Hematopoietic multipotent progenitor cell treated with erythropoietin and hydrocortisone succinate and interleukin-3 and kit ligand, for 4 days (in vitro differentiated cells): ENCODE measurements at regions not wholly inside any gene's neighbourhood (a gene's known extent, or its start where the extent isn't known, plus 50 kb on each side); places are given as distances from the start of the nearest gene placed in this dataset.

Source experiments
- DNase-seq: peaks from one replicate; pipeline ENCODE4 v3.0.0-alpha.2; 2015

DNA sequence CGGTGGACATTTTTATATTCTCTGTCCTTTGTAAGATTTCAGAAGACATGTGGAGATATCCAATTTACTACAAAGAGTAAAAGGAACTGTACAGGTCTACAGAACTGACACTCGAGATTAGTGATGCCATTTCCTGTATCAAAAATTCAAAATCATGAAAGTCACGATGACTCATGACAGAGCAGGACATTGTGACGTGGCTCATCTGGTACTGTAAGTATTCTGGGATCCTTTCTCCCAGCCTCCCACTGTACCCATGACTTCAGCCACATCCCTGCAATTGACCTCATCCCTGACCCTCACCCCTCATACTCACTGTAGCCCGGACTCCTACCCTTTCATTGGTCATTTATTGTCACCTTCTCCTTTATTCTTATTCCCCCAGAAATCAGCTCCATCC is 736.5 kb downstream of the EPHA4 start:
- DNase-seq, result no peak

DNA sequence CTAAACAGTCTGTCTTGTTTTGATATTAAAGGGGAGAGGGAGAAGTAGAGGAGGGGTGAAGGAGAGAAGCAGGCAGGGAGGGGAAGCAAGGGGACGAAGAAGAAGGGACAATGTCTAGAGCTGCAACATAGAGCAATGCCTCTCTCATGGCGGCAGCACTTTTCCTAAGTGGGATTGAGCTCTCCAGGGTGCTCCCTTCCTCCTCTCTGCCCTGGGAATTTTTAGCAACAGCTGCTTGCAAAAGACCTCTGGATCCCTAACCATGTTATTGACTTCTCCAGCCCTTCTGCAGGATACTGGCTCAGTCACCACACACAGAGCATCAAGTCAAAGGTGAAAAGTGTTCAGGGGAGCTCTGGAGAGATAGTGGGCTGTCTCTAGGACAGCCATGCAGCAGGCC is 734.9 kb downstream of the EPHA4 start:
- no peak for DNase-seq

DNA sequence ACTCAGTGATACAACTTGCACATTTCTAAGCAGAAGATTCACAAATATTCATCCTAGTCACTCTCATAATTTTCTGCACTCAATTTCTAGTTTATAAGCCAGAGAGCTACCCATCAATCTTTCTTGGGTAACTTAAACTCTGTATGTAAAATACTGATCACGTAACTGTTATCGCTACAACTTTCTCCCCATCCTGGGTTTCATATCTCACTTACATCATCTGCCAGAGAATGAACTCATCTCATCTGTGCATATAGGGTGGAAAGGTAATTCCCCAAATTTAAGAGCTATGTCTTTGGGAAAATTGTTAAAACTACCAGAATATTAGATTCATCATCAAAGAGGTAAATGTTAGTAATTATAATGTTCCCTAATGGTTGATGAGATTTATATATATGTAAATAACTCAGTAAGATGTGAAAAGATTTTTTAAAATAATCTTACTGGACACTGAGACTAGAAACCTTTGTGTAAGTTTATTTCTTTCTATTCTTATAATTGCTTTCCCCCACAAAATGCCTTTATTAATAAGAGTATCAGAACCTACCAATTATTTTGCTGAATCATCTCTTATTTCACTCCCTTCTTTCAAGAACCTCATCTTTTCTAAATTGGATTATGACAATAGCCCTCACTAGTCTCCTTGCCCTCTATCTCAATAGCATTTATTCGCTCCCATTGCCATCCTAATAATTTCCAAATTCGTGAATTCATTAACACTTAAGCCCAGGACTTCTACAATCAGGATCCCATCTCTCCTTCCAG is 729.0 kb downstream of the EPHA4 start:
- DNase-seq, result no peak

DNA sequence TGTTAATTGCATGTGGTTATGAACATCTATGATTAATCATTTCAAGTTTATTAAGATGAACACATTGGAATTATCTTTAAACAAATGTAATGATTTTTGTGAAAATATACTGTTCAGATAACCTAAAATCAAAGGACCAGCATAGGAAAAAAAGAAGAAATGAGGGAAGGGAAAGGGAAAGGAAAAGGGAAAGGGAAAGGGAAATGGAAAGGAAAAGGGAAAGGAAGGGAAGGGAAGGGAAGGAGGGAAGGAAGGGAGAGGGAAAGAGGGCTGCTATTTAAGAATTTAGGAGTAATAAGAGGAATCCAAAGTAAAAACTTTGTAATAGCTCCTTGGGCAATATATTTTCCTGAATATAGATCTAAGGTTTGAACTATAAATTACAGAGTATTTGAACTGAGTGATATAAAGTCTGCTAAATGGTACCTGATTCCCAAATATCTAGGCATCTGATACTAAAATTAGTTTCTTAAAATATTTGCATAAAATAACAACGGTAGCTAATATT is 726.3 kb downstream of the EPHA4 start:
- DNase-seq, result no peak

DNA sequence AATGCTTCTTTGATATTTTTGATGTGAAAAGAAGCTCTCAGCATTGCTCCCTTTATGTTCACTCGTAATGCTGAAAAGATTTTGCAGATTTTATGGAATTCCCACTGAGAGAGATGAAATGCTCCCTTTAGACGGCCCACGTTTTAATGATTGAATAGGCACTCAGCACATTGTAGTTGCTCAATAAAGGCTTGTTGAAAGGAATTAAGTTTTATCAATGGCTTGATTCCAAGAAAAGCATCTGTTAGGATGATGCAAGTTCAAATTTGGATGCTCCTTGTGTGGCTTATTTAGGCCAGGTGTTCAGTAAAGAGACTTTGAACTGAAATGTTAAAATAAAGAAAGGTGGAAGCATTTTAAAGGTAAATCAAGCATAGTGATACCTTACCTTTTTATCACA is 725.1 kb downstream of the EPHA4 start:
- DNase-seq, result no peak

DNA sequence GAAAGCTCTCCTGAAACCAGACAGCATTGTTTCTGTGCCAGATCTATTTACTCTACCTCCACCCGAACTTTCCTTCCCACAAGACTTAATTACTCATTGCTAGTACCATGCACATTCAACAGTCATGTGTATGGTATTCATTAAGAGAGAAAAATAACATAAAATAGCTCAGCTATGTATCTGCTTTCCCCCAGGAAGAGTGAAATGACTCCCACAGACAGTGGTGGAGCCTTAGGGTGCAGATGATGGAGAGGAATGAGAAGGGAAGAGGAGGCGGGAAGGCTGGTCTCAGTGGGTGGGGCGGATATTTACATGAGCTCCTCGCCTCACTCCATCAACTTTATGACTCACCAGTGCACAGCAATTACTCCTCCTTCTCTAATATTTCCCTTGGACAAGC is 724.5 kb downstream of the EPHA4 start:
- DNase-seq, result no peak

DNA sequence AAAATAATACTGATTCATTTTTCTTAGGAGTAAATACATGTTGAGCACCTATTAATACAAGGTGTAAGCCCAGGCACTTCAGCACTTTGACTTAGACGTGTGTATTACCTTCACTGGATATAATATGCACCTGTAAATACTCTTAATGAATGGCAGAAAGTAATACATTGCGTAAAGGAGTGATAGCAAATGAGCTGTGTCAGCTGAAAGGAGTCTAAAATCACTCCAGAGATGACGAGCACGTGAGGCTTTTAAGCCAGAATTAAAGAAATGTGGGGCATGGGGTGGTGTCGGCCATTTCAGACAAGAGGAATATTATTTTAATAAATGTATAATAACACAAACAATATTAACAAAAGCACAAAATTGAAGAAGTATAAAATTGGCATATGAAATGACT is 722.7 kb downstream of the EPHA4 start:
- no peak for DNase-seq

DNA sequence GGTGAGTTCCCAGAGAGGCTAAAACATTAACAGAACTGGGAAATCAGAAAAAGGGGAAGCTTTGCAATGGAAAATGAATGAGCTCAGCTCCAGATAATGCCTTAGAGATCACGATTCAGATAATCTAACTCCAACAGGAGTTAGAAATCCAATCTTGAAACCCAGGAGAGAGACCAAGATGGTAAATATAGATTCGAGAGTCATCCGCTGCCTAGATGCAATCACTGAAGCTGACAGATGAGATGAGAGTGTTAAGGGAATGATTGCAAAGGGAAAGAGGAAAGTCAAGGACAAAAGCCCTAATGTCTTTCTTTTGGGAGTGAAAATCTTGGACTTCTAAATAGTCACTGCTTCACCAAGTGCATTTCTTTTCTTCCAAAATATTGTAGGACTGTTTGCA is 722.0 kb downstream of the EPHA4 start:
- DNase-seq, result no peak

DNA sequence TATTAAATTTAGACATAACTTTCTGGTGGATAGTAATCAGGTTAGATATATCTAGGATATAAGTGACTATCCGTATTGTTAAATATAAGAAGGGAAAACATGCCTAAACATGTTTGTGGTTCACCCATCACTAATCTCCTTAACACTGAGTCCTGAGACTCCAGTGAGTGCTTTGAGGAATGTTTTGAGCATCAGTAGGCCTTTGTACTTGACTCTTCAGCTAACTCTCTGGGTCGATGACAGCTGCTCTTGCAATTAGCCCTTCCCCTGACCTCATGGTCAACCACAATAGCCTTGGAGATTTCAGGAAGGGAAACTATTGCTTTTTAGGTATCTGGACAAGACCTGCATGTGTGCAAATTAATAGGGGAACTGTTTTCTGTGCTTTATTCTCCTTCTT is 716.8 kb downstream of the EPHA4 start:
- no peak for DNase-seq

DNA sequence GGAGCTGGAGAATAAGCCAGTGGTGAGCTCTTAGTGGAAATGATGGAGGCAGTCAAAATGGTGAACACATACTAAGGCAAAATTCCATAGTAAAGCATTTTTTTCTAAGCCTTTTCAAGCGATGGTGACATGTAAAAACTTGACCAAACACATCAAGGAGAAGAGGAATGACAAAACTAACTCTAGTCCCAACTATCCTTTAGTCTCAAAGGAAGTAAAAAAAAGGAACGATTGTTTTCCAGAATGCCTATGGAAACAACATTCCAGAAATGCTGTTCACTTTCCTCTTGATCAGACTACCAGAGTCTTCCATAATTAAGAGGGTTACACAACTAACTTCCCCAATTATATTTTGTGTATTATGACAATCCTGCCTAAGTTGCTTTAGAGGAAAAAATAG is 715.6 kb downstream of the EPHA4 start:
- DNase-seq, result no peak

DNA sequence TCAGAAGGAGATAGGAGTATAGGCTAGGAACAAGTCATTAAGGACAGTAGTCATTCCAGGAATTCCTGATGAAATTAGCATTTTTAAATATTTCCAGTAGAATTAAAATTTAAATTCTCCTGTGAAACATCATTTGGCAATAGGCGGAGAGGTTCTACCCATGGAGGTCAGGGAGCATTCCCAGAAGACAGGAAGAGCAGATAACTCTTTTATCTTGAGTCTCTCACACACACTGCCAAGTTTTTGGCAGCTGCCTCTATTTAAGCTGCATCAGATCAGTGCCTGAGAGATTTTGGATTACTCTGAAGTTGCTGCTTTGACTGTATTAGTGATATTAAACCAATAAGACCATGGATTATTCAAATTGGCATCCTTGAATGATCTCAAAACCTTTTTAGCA is 714.7 kb downstream of the EPHA4 start:
- no peak for DNase-seq

DNA sequence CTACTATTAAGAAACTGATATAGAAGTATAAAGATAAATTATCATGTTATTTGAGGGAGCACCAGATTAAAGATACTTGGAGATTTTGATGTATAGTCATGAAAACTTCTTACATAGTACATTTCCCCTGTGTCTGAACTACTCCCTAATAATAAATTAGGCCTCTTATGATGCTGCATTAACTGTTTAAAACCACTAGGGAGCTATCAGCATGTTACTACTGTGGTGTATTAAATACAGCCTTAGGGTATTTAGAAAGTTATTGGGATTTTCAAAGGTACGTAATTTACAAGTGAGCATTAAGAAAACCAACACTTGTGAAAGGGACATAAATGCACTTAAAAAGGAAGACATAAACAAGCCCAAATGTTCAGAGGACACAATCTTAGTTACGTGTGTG is 714.0 kb downstream of the EPHA4 start:
- no peak for DNase-seq

DNA sequence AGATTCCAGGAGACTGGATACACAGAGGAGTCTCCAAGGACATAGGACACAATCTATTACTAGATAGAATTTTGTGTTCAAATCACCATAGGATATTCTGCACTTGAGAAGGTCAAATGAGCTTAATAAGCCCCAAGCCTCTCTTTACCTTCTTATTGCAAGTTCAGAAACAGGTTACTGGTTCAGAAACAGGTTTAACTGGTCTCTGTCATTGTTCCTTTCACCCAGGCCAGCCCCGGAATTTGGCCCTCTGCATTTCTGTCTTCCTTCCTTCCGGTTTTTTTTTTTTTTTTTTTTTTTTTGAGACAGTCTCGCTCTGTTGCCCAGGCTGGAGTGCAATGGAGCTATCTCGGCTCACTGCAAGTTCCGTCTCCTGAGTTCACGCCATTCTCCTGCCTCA is 700.2 kb downstream of the EPHA4 start:
- no peak for DNase-seq

DNA sequence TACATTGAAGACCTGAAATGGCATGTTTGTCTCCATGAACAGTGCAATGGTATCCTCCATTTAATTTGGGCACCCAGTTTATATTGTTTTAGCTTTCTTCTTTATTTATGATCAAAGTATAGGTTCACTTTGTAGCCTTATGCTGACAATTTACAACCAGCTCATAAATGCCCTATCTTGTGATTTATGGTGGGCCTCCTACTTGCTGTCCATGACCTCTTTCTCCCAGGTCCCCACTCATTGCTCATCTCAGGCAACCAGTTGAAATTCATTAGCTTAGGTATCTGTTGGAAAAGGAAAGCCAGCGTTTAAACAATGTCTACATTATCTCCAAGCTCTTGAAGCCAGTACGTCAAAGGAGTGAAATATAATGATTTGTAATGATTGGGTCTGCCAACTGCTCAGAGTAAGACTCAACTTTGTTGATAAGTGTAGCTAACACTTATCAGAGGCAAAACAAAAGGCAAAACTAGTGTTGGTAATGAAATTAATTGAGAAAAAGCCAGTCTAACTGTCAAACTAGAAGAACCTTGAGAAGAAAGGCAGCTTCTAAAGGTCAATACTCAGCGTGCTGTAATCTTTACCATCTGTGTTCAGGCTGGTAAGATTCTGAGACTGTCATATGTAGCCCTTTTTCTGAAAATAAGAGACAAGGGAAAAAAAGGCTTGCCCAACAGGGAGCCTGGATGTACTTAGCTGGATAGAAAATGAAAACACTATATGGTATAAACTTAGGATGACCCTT is 695.9 kb downstream of the EPHA4 start:
- DNase-seq, result no peak

DNA sequence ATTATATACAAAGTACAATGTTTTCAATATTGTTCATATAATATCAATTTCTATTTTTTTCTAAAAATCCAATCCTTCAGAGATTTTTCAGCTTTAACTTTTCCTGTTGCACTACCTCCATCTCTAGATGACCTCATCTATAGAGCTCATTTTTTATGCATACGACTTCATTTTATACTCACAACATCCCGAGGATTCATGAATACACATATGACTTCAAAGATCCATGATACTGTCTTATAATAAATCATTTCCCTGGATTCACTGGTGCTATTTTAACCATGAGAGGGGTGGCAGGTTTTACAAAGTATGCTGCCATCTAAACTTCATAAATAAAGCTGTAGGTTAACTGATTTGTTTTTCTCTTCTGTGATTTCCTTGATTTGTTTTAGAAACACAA is 694.6 kb downstream of the EPHA4 start:
- DNase-seq, result no peak

DNA sequence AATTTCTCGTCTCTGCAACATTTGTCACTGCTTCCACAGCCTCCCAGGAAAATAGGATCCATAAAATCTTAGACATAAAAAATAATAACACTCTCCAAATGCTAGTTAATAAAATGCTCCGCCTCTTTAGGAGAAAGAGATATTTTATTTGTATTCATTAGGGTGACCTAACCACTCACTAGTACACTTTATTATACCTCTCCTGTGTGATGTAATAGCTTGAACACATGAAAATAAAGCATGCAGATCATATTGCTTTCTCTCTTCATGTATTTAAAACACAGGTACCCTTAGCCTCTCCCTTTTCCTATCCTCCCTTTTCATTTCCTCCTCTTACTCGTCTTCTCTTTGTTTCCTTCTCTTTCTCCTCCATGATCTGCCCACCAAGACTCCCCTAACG is 694.2 kb downstream of the EPHA4 start:
- no peak for DNase-seq

DNA sequence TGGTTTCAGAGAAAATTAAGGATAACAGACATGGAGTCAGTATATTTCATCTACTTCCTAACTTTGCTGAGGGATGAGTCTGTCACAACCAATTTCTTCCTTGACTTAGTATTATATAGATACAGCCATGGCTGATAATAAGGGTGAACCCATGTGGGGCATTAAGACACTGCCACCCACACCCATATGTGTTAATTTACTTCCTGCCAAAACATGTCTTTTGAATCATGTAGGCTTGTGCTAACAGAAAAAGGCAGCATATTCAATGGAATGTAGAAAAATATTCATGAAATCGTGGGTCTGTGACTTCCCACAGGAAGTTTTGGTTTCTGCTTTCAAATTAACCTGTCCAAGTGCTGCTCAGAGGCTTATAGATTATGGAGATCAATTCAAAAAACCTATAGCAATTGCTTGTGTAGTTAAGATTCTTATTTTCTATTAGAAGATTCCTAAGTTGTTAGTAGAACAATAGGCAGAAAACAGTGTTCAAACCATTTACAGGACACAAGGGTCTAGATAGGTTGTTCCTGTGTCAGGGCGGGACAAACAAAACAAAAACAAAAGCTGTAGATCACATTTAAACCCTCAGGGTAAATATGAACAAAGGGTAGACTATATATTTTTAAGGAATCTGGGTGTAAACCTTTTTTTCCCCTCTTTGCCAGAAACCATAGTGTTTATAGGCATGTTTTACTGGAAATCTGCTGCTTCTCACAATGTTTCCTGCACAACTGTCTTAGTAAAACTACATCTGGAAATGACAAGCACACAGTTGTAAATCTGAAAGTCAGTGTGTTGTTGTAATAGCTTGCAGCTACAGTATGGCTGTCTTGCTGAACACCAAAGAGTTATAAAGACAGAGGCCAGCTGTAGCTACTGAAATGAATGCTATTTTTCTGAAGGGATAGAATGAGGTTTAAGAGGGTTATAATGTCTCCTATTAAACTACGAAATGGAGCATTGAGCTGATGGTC is 691.2 kb downstream of the EPHA4 start:
- DNase-seq, result no peak

DNA sequence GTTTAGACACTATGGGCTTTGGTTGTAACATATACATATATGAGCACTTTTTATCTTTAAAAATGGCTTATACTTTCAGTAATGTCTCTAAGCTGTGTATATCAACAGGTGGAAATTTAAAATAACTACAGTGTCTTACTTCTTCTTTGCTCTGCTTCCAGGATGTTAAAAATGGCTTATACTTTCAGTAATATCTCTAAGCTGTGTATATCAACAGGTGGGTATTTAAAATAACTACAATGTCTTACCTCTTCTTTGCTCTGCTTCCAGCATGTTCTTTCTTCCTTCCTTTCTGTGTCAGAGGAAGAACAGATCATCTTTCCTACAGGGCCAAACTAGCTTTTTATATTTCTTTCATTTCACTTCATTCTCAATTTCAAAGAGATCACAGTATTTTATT is 689.6 kb downstream of the EPHA4 start:
- DNase-seq, result no peak

DNA sequence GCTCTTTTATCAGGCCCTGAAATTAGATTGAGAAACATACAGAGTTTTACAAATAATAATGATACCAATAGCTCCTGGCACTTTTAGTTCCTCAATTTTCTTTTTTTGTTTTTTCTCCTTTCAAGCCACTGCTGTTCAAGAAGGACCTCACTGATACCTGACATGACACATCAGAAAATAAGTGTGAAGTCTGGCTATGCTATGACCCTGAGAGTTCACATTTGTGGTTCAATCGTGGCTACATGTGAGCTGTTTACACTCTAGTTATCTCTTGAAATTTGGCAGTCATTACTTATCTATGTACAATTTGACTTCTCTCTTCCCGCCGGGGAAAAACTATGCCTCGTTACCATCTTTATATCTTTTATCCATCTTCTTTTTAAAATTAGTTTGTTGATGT is 686.5 kb downstream of the EPHA4 start:
- no peak for DNase-seq

DNA sequence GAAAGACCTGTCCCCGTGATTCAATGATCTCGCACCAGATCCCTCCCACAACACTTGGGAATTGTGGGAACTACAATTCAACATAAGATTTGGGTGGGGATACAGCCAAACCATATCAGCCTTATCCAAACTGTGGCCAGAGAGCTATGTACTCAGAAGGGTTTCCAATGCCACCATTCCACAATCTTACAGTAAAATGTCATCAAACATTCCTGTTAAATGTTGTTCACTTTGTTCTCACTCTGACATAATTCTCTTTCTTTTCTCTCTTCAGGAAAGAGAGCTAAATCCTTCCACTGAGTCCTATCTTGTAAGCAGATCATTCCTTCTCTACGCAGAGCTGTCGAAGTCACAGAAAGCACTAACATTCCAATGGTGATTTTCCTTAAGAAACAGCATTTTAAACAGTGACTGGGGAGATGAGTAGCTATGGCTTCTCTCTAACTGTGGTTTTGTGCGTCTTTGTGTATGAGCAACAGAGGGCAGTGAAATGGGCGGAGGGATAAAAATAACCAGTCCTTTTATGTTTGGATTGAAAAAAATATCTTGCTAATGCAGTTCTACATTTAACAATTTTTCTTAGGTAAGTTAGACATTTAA is 684.7 kb downstream of the EPHA4 start:
- DNase-seq, result no peak

DNA sequence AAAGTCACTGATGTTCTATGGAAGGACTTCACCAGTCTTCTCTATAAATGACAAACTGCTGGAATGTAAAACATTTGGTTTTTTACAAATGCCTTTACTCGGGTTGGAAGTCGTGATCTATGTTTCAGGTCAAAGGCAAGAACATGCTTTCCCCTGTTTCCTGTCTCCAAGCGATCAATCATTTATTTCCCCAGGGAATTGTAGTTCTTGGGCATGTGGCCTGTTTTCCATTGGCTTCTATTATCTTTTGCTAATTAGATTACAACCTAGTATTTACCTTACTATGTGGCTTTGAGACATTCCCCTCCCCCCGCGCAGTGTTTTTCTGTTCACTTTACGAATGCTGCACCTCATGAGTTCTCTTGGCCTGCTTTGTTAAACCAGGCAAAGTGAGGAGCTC is 684.2 kb downstream of the EPHA4 start:
- DNase-seq, result no peak

DNA sequence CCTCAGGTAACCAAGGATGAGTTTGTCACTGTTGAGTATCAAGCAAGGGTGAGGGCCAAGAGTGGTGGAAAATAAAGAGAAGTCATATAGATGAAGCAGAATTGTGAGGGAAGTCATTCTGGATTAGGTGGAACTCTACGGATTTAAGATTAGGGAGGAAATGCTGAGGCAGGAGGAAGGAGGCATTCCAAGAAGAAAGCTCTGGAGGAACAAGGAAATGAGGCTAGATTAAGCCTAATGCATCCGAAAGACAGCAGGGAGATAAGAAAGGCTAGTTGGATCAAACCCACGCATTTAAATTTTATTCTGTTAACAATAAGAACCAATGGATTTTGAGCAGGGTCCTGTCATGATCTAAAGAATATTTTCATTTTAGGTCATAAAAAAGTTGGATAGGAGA is 681.2 kb downstream of the EPHA4 start:
- DNase-seq, result no peak

DNA sequence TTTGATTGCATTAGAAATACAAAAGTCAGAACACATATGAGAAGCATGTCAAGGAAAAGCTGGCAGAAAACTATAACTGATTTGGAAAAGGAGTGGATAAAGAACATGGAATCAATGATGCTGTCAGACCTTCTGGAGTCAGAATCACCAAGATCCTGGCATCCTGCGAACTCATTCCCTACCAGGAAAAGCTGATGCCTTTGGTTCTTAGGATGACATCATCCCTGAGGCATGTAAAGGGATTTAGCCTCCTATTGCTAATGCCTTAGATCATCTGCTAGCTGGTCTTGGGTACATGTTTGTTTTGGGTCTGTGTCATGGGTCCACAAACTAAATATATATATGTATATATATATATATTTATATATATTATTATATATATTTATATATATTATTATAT is 680.7 kb downstream of the EPHA4 start:
- no peak for DNase-seq
